GM12891 (cell line): ENCODE measurements at regions not wholly inside any gene's neighbourhood (a gene's known extent, or its start where the extent isn't known, plus 50 kb on each side); places are given as distances from the start of the nearest gene placed in this dataset.

Experiments used
- POLR2A ChIP-seq: IDR thresholded peaks from 2 replicates; pipeline ENCODE4 v1.6.1; 2011; ENCODE audit warnings: low read depth, low read length, control low read depth
- POLR2AphosphoS5 ChIP-seq: IDR thresholded peaks from 2 replicates; pipeline ENCODE4 v1.6.1; 2011; ENCODE audit warnings: low read depth, low read length, control low read depth
- SPI1 ChIP-seq: IDR thresholded peaks from 2 replicates; pipeline ENCODE4 v1.6.1; 2011; ENCODE audit warnings: low read depth, low read length, control low read depth
- TAF1 ChIP-seq: IDR thresholded peaks from 2 replicates; pipeline ENCODE4 v1.6.1; 2011; ENCODE audit warnings: low read depth, low read length, control low read depth

DNA sequence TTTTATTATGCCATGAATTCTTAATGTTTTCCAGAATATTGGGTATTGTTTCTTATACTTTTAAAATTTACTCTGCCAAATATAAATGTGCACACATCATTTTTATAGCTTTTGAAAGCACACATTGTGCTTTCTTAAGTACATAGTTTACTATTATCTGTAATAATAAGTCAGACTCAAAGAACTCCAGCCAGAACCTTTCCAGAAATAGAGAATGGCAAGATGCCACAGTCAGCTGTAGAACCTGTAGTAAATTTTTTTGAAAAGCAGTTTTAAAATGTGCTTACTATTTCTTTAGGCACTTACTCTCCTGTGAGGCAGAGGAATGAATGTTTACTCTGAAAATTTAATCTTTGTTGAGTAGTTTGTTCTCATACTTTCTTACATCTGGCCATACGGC is 1287.1 kb downstream of the PCDH9 start:
- TF ChIP-seq TAF1 = no peak
- TF ChIP-seq POLR2A = no peak
- no peak for TF ChIP-seq POLR2AphosphoS5
- TF ChIP-seq SPI1 = no peak
